Activated CD4-positive, alpha-beta T cell treated with anti-CD3 and anti-CD28 coated beads for 1 hour (primary cell): ENCODE measurements at regions not wholly inside any gene's neighbourhood (a gene's known extent, or its start where the extent isn't known, plus 50 kb on each side); places are given as distances from the start of the nearest gene placed in this dataset.
"Not testable (repeated sequence)": the region's sequence is repeated elsewhere in the genome, so short reads cannot be mapped to it uniquely, and the experiment has no call there.

Experiments
- DNase-seq: peaks from one replicate; pipeline ENCODE4 v3.0.0-alpha.2; 2020

- DNase-seq = no peak
These were observed 238.4 kb upstream of the TBX18 start for GRCh38 chr6:85002847-85003246.

- no peak for DNase-seq
These were observed 235.6 kb upstream of the TBX18 start for GRCh38 chr6:85000001-85000400.

GRCh38 chr6:84998223-84998622 is 233.8 kb upstream of the TBX18 start:
- no peak for DNase-seq

- not testable (repeated sequence) for DNase-seq
These were observed 224.4 kb upstream of the TBX18 start for GRCh38 chr6:84988766-84989165.

GRCh38 chr6:84985490-84985889 is 221.1 kb upstream of the TBX18 start:
- DNase-seq = not testable (repeated sequence)

GRCh38 chr6:84979541-84979940 is 215.1 kb upstream of the TBX18 start:
- DNase-seq = no peak

- DNase-seq = no peak
These were observed 212.9 kb upstream of the TBX18 start for GRCh38 chr6:84977363-84977705.

GRCh38 chr6:84976526-84977362 is 212.3 kb upstream of the TBX18 start:
- no peak for DNase-seq

GRCh38 chr6:84975316-84975715 is 210.9 kb upstream of the TBX18 start:
- no peak for DNase-seq

GRCh38 chr6:84973606-84974005 is 209.2 kb upstream of the TBX18 start:
- no peak for DNase-seq

- no peak for DNase-seq
These were observed 203.6 kb upstream of the TBX18 start for GRCh38 chr6:84967965-84968364.

- no peak for DNase-seq
These were observed 203.0 kb upstream of the TBX18 start for GRCh38 chr6:84967389-84967788.

- no peak for DNase-seq
These were observed 188.8 kb upstream of the TBX18 start for GRCh38 chr6:84953111-84953755.

- DNase-seq = not testable (repeated sequence)
These were observed 180.5 kb upstream of the TBX18 start for GRCh38 chr6:84944926-84945325.

GRCh38 chr6:84943905-84944304 is 179.5 kb upstream of the TBX18 start:
- DNase-seq = no peak

GRCh38 chr6:84941609-84942008 is 177.2 kb upstream of the TBX18 start:
- DNase-seq = not testable (repeated sequence)

- no peak for DNase-seq
These were observed 164.8 kb upstream of the TBX18 start for GRCh38 chr6:84929212-84929611.

- DNase-seq = no peak
These were observed 163.2 kb upstream of the TBX18 start for GRCh38 chr6:84927551-84927950.

- DNase-seq = no peak
These were observed 162.1 kb upstream of the TBX18 start for GRCh38 chr6:84926189-84927155.

- DNase-seq = no peak
These were observed 157.5 kb upstream of the TBX18 start for GRCh38 chr6:84921891-84922290.

- DNase-seq = no peak
These were observed 155.6 kb upstream of the TBX18 start for GRCh38 chr6:84920021-84920420.

- DNase-seq = no peak
These were observed 152.3 kb upstream of the TBX18 start for GRCh38 chr6:84916704-84917103.
